CD8-positive, alpha-beta memory T cell (primary cell): ENCODE measurements at regions not wholly inside any gene's neighbourhood (a gene's known extent, or its start where the extent isn't known, plus 50 kb on each side); places are given as distances from the start of the nearest gene placed in this dataset.

Experiments used
- CTCF ChIA-PET: fragments of 350-600 bp; sonication (Branson Sonifier 250); formaldehyde crosslinking; loops from one replicate; lab custom pipeline; 2021; ENCODE audit warnings: antibody characterized with exemption; lab: Charles Lee
- POLR2A ChIA-PET: fragments of 350-600 bp; sonication (Branson Sonifier 250); formaldehyde crosslinking; loops from one replicate; lab custom pipeline; 2021; ENCODE audit warnings: antibody characterized with exemption; lab: Charles Lee
- DNase-seq, 5 donors: peaks; one replicate each; pipeline versions ENCODE4 v3.0.0 to v3.0.0-alpha.2; 2020 to 2022; ENCODE audit warnings: mixed read lengths in 1 of 5
- H3K27ac ChIP-seq: one replicate; pipeline ENCODE4 v1.7.0; 2013; ENCODE audit warnings: low read depth, mild to moderate bottlenecking, low read length, moderate library complexity
- H3K27me3 ChIP-seq: 2 replicates; pipeline ENCODE4 v1.7.0; 2013; ENCODE audit warnings: low read length, mild to moderate bottlenecking; ENCODE audit not compliant: insufficient read depth, poor library complexity, severe bottlenecking
- H3K36me3 ChIP-seq: 2 replicates; pipeline ENCODE4 v1.7.0; 2013; ENCODE audit warnings: mild to moderate bottlenecking, low read length, moderate library complexity; ENCODE audit not compliant: insufficient read depth
- H3K4me1 ChIP-seq: 2 replicates; pipeline ENCODE4 v1.7.0; 2013; ENCODE audit warnings: mild to moderate bottlenecking, low read length, moderate library complexity; ENCODE audit not compliant: insufficient read depth
- H3K4me3 ChIP-seq: 2 replicates; pipeline ENCODE4 v1.7.0; 2013; ENCODE audit warnings: mild to moderate bottlenecking, low read length
- H3K9me3 ChIP-seq: 2 replicates; pipeline ENCODE4 v1.7.0; 2013; ENCODE audit warnings: mild to moderate bottlenecking, low read length
- H3K27ac Mint-ChIP-seq, 8 donors: one replicate each; pipeline ENCODE4 v1.8.0; 2020 to 2021; ENCODE audit warnings: mixed read lengths in 8 of 8, mild to moderate bottlenecking in 6 of 8, inconsistent platforms in 3 of 8, moderate library complexity in 3 of 8
- H3K27me3 Mint-ChIP-seq, 2 donors: one replicate each; pipeline ENCODE4 v1.8.0; 2020 to 2021; ENCODE audit warnings: mixed read lengths in 2 of 2, mild to moderate bottlenecking in 1 of 2, moderate library complexity in 1 of 2
- H3K36me3 Mint-ChIP-seq, 3 donors: one replicate each; pipeline ENCODE4 v1.8.0; 2020 to 2021; ENCODE audit warnings: mixed read lengths in 3 of 3, inconsistent platforms in 1 of 3, mild to moderate bottlenecking in 1 of 3
- H3K4me1 Mint-ChIP-seq, 3 donors: one replicate each; pipeline ENCODE4 v1.8.0; 2020 to 2021; ENCODE audit warnings: mixed read lengths in 3 of 3, inconsistent platforms in 1 of 3, mild to moderate bottlenecking in 1 of 3
- H3K4me3 Mint-ChIP-seq, 7 donors: one replicate each; pipeline ENCODE4 v1.8.0; 2020 to 2021; ENCODE audit warnings: mixed read lengths in 7 of 7, mild to moderate bottlenecking in 6 of 7, moderate library complexity in 4 of 7, inconsistent platforms in 2 of 7
- H3K9me3 Mint-ChIP-seq, 5 donors: one replicate each; pipeline ENCODE4 v1.8.0; 2020 to 2022; ENCODE audit warnings: mixed read lengths in 5 of 5, mild to moderate bottlenecking in 3 of 5, moderate library complexity in 2 of 5, inconsistent platforms in 1 of 5

DNA sequence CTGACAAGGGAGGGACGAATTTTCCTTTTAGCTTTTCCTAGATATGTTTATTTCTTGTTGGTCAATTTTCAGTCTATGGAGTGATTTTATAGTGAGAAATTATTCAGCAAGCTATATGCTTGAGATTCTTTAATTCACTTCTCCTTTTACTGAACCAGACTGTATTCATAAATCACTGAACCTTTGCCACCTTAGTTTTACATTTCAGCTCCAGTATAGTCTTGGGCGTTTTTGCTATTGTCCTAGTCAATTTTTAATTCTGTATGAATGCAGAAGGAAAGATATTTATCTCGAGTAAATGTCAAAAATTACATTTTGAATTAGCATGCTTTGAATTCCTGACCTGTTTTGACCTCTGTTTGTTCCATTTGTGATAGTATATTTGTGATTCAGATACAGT lies 468.9 kb downstream of the IPMK start:
- no peak overlapping the region for H3K4me3 ChIP-seq
- Mint-ChIP-seq H3K36me3 (no peaks in the 10 kb centered on the region), H3K9me3 (peaks cover 0 to 18% (median 0%) of the 10 kb centered on the region in 5 donors), H3K27ac (no peak overlapping the region), H3K27me3 (no peaks in the 10 kb centered on the region), H3K4me1 (no peaks in the 10 kb centered on the region), H3K4me3 (no peak overlapping the region)
- CTCF ChIA-PET, result no interaction called here
- no peak overlapping the region for H3K27ac ChIP-seq
- POLR2A ChIA-PET, result no interaction called here
- H3K9me3 ChIP-seq, result no peaks in the 10 kb centered on the region
- no peaks in the 10 kb centered on the region for H3K36me3 ChIP-seq
- no peaks in the 10 kb centered on the region for H3K4me1 ChIP-seq
- no peaks in the 10 kb centered on the region for H3K27me3 ChIP-seq
- no peak for DNase-seq

GRCh38 chr10:57791546-57791945 lies 476.1 kb downstream of the IPMK start:
- Mint-ChIP-seq H3K27ac (no peak overlapping the region), H3K27me3 (no peaks in the 10 kb centered on the region), H3K9me3 (peaks cover 0 to 8% (median 4%) of the 10 kb centered on the region in 5 donors), H3K4me1 (no peaks in the 10 kb centered on the region), H3K4me3 (no peak overlapping the region), H3K36me3 (no peaks in the 10 kb centered on the region)
- Histone ChIP-seq H3K36me3 (no peaks in the 10 kb centered on the region), H3K27ac (no peak overlapping the region), H3K4me3 (no peak overlapping the region), H3K4me1 (no peaks in the 10 kb centered on the region), H3K9me3 (no peaks in the 10 kb centered on the region), H3K27me3 (no peaks in the 10 kb centered on the region)
- CTCF ChIA-PET, result no interaction called here
- DNase-seq, result no peak
- POLR2A ChIA-PET, result no interaction called here

- H3K27me3 Mint-ChIP-seq, result no peaks in the 10 kb centered on the region
Observed at GRCh38 chr10:57790703-57791102, 477.0 kb downstream of the IPMK start.

DNA sequence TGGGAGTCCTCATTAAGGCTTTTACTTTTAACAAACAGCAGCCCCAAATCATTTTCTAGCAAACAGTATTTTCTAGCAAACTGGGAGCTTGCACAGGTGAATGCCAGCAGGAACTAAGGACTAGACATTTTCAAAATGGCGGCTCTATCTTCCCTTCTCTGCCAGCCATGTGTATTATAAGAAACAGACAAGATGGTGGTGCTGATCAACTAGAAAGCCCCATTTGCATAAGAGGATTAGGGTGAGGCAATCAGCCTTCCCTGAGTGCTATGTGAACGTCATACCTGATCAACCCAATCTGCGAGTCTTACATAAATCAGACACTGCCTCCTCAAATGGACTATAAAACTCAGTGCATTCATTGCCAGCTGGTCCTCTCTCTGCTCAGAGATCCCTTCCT lies 479.6 kb downstream of the IPMK start:
- no peak for DNase-seq
- Mint-ChIP-seq H3K36me3 (no peaks in the 10 kb centered on the region), H3K4me1 (no peaks in the 10 kb centered on the region), H3K4me3 (no peak overlapping the region), H3K9me3 (peaks cover 0 to 8% (median 5%) of the 10 kb centered on the region in 5 donors), H3K27ac (no peak overlapping the region), H3K27me3 (no peaks in the 10 kb centered on the region)
- H3K27ac ChIP-seq, result no peak overlapping the region
- H3K36me3 ChIP-seq, result no peaks in the 10 kb centered on the region
- CTCF ChIA-PET, result no interaction called here
- POLR2A ChIA-PET, result no interaction called here
- no peaks in the 10 kb centered on the region for H3K9me3 ChIP-seq
- no peaks in the 10 kb centered on the region for H3K27me3 ChIP-seq
- no peak overlapping the region for H3K4me3 ChIP-seq
- H3K4me1 ChIP-seq, result no peaks in the 10 kb centered on the region

More at GRCh38 chr10:57790703-57791102, 477.0 kb downstream of the IPMK start:
- no peaks in the 10 kb centered on the region for H3K36me3 ChIP-seq
- ChIA-PET POLR2A (no interaction called here), CTCF (no interaction called here)
- no peak overlapping the region for H3K27ac Mint-ChIP-seq
- no peaks in the 10 kb centered on the region for H3K36me3 Mint-ChIP-seq
- H3K4me1 Mint-ChIP-seq, result no peaks in the 10 kb centered on the region
- DNase-seq, result no peak
- no peaks in the 10 kb centered on the region for H3K27me3 ChIP-seq
- H3K4me1 ChIP-seq, result no peaks in the 10 kb centered on the region
- H3K4me3 Mint-ChIP-seq, result no peak overlapping the region
- peaks cover 0 to 8% (median 5%) of the 10 kb centered on the region in 5 donors for H3K9me3 Mint-ChIP-seq
- H3K9me3 ChIP-seq, result no peaks in the 10 kb centered on the region
- H3K4me3 ChIP-seq, result no peak overlapping the region
- no peak overlapping the region for H3K27ac ChIP-seq

- ChIA-PET POLR2A (no interaction called here), CTCF (no interaction called here)
- no peak overlapping the region for H3K27ac ChIP-seq
- no peak overlapping the region for H3K27ac Mint-ChIP-seq
- no peaks in the 10 kb centered on the region for H3K36me3 ChIP-seq
- no peak overlapping the region for H3K4me3 Mint-ChIP-seq
- H3K4me1 ChIP-seq, result no peaks in the 10 kb centered on the region
- no peak overlapping the region for H3K4me3 ChIP-seq
- no peak for DNase-seq
- no peaks in the 10 kb centered on the region for H3K36me3 Mint-ChIP-seq
- H3K27me3 Mint-ChIP-seq, result no peaks in the 10 kb centered on the region
- H3K27me3 ChIP-seq, result no peaks in the 10 kb centered on the region
- H3K9me3 Mint-ChIP-seq, result peaks cover 0 to 10% (median 0%) of the 10 kb centered on the region in 5 donors
- no peaks in the 10 kb centered on the region for H3K4me1 Mint-ChIP-seq
- H3K9me3 ChIP-seq, result no peaks in the 10 kb centered on the region
Observed at GRCh38 chr10:57786850-57787750, 480.6 kb downstream of the IPMK start.

DNA sequence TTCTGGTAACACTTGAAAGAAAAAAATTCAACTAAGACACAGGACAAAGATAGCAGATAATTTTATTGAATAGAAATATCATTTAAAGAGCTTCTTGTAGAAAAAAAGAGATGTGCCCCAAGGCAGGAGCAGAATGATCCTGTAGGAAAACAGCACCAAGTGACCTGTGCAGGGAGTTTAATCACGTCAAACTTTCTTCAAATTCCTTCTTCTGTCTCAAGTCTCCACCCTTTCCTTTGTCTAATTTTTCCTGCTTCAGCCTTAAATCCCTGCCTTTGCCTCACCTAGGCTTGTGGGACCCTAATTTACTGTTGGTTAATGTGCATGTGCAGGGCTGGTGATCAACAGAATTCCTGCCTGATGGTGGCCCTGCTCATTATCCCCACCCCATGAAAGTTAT lies 481.4 kb downstream of the IPMK start:
- POLR2A ChIA-PET, result no interaction called here
- no peaks in the 10 kb centered on the region for H3K27me3 Mint-ChIP-seq
- DNase-seq, result no peak
- H3K36me3 Mint-ChIP-seq, result no peaks in the 10 kb centered on the region
- CTCF ChIA-PET, result no interaction called here
- H3K36me3 ChIP-seq, result no peaks in the 10 kb centered on the region
- no peak overlapping the region for H3K4me3 ChIP-seq
- H3K4me3 Mint-ChIP-seq, result no peak overlapping the region
- no peaks in the 10 kb centered on the region for H3K4me1 ChIP-seq
- H3K4me1 Mint-ChIP-seq, result no peaks in the 10 kb centered on the region
- peaks cover 0 to 11% (median 0%) of the 10 kb centered on the region in 5 donors for H3K9me3 Mint-ChIP-seq
- no peak overlapping the region for H3K27ac ChIP-seq
- no peaks in the 10 kb centered on the region for H3K27me3 ChIP-seq
- H3K9me3 ChIP-seq, result no peaks in the 10 kb centered on the region
- no peak overlapping the region for H3K27ac Mint-ChIP-seq

DNA sequence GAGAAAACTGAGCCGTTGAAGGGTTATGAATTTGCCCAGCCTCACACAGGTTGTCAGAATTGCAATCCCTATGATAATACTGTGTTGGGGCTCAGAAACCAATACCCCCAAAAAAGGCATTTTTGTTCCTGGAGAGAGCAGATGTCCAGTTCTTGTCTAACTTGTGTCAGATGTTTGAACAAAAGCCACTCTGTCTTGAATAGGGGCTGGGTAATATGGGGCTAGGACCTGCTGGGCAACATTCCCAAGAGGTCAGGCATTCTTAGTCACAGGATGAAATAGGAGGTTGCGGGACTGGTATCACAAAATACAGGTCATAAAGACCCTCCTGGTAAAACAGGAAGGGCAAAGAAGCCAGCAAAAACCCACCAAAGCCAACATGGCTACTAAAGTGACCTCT lies 482.1 kb downstream of the IPMK start:
- Mint-ChIP-seq H3K27ac (no peak overlapping the region), H3K4me1 (no peaks in the 10 kb centered on the region), H3K27me3 (no peaks in the 10 kb centered on the region), H3K4me3 (no peak overlapping the region), H3K9me3 (peaks cover 0 to 12% (median 0%) of the 10 kb centered on the region in 5 donors), H3K36me3 (no peaks in the 10 kb centered on the region)
- Histone ChIP-seq H3K36me3 (no peaks in the 10 kb centered on the region), H3K27me3 (no peaks in the 10 kb centered on the region), H3K9me3 (no peaks in the 10 kb centered on the region), H3K4me1 (no peaks in the 10 kb centered on the region), H3K4me3 (no peak overlapping the region), H3K27ac (no peak overlapping the region)
- no peak for DNase-seq
- CTCF ChIA-PET, result no interaction called here
- POLR2A ChIA-PET, result no interaction called here

- Histone ChIP-seq H3K4me1 (no peaks in the 10 kb centered on the region), H3K4me3 (no peak overlapping the region), H3K27me3 (no peaks in the 10 kb centered on the region), H3K27ac (no peak overlapping the region), H3K9me3 (no peaks in the 10 kb centered on the region), H3K36me3 (no peaks in the 10 kb centered on the region)
- no peaks in the 10 kb centered on the region for H3K27me3 Mint-ChIP-seq
- ChIA-PET CTCF (no interaction called here), POLR2A (no interaction called here)
- H3K4me3 Mint-ChIP-seq, result no peak overlapping the region
- H3K4me1 Mint-ChIP-seq, result no peaks in the 10 kb centered on the region
- no peak overlapping the region for H3K27ac Mint-ChIP-seq
- H3K9me3 Mint-ChIP-seq, result peaks cover 0 to 12% (median 4%) of the 10 kb centered on the region in 5 donors
- DNase-seq, result no peak
- no peaks in the 10 kb centered on the region for H3K36me3 Mint-ChIP-seq
Observed at GRCh38 chr10:57785068-57785467, 482.6 kb downstream of the IPMK start.
